ENCODE measurements at regions not wholly inside any gene's neighbourhood (a gene's known extent, or its start where the extent isn't known, plus 50 kb on each side); places are given as distances from the start of the nearest gene placed in this dataset.

DNA sequence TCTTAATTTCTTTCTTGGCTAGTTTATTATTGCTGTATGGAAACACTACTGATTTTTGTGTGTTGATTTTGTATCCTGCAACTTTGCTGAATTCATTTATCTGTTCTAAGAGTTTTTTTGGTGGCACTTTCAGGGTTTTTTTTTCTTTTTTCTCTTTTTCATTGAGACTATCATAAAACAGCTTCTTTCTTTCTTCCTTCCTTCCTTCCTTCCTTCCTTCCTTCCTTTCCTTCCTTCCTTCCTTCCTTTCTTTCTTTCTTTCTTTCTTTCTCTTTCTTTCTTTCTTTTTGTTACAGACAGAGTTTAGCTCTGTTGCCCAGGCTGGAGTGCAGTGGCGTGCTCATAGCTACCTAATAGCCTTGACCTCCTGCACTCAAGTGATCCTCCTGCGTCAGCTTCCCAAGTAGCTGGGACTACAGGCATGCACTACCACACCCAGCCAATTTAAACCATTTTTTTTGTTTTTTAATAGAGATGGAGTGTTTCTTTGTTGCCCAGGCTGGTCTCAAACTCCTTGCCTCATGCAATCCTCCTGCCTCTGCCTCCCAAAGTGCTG is 72.3 kb downstream of the ZNF503 start:
- H3K9me3 Mint-ChIP-seq: no peaks in the 10 kb centered on the region
- Histone ChIP-seq H3K27ac (ENCODE audit: low read depth in 1 of 2, low read length in 2 of 2) (no peak overlapping the region), H3K4me3 (ENCODE audit: low read length) (no peak overlapping the region), H3K36me3 (ENCODE audit: insufficient read depth, low read length) (no peaks in the 10 kb centered on the region), H3K27me3 (ENCODE audit: control insufficient read depth in 1 of 2, insufficient read depth in 2 of 2, low read length in 2 of 2) (no peaks in the 10 kb centered on the region), H3K9me3 (ENCODE audit: control insufficient read depth in 1 of 2, insufficient read depth in 1 of 2, low read length in 2 of 2) (no peaks in the 10 kb centered on the region), H3K4me1 (ENCODE audit: insufficient read depth, low read length) (no peaks in the 10 kb centered on the region)
- intact Hi-C loops (cut with DNase I, micrococcal nuclease): no loop called here
- no peaks in the 10 kb centered on the region for H3K36me3 Mint-ChIP-seq (ENCODE audit: low read depth)
- TF ChIP-seq, protein P1, sequence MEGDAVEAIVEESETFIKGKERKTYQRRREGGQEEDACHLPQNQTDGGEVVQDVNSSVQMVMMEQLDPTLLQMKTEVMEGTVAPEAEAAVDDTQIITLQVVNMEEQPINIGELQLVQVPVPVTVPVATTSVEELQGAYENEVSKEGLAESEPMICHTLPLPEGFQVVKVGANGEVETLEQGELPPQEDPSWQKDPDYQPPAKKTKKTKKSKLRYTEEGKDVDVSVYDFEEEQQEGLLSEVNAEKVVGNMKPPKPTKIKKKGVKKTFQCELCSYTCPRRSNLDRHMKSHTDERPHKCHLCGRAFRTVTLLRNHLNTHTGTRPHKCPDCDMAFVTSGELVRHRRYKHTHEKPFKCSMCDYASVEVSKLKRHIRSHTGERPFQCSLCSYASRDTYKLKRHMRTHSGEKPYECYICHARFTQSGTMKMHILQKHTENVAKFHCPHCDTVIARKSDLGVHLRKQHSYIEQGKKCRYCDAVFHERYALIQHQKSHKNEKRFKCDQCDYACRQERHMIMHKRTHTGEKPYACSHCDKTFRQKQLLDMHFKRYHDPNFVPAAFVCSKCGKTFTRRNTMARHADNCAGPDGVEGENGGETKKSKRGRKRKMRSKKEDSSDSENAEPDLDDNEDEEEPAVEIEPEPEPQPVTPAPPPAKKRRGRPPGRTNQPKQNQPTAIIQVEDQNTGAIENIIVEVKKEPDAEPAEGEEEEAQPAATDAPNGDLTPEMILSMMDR (IDR thresholded peaks at IDR 0.05): no peak
- peaks cover 24% of the 10 kb centered on the region for H3K27me3 Mint-ChIP-seq
- no peak overlapping the region for H3K4me3 Mint-ChIP-seq
- ChIA-PET CTCF (no interaction called here), POLR2A (no interaction called here)
- H3K27ac Mint-ChIP-seq: no peak overlapping the region
- no peaks in the 10 kb centered on the region for H3K4me1 Mint-ChIP-seq (ENCODE audit: low read depth)
- no peak for ATAC-seq (ENCODE audit: poor library complexity)
- DNase-seq: no peak

DNA sequence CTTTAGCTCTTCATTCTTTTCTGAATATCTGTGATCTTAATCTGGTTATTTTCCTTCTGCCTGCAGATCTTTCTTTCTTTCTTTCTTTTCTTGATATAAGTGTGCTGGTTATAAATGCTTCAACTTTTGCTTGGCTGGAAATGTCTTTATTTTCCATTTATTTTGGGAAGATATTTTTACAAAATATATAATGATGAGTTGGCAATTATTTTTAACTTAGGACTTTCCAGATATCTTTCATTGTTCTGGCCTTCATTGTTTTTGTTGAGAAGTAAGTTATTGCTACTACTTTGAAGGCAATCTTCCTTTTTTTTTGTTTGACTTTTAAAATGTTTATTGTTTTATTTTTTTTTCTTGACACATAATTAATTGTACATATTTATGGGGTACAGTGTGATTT is 75.3 kb downstream of the ZNF503 start:
- no peaks in the 10 kb centered on the region for H3K36me3 Mint-ChIP-seq (ENCODE audit: low read depth)
- ChIA-PET CTCF (no interaction called here), POLR2A (no interaction called here)
- no peak overlapping the region for H3K27ac Mint-ChIP-seq
- no peak overlapping the region for H3K4me3 Mint-ChIP-seq
- ATAC-seq (ENCODE audit: poor library complexity) (no peak), DNase-seq (no peak)
- no peak overlapping the region for H3K4me3 ChIP-seq (ENCODE audit: low read length)
- no peaks in the 10 kb centered on the region for H3K4me1 ChIP-seq (ENCODE audit: insufficient read depth, low read length)
- H3K36me3 ChIP-seq (ENCODE audit: insufficient read depth, low read length): no peaks in the 10 kb centered on the region
- H3K27me3 ChIP-seq (ENCODE audit: control insufficient read depth in 1 of 2, insufficient read depth in 2 of 2, low read length in 2 of 2): no peaks in the 10 kb centered on the region
- TF ChIP-seq, protein P1 (IDR thresholded peaks at IDR 0.05): no peak
- H3K9me3 Mint-ChIP-seq: peaks cover 7% of the 10 kb centered on the region
- peaks cover 16% of the 10 kb centered on the region for H3K27me3 Mint-ChIP-seq
- intact Hi-C loops (cut with DNase I, micrococcal nuclease): no loop called here
- no peaks in the 10 kb centered on the region for H3K4me1 Mint-ChIP-seq (ENCODE audit: low read depth)
- H3K27ac ChIP-seq (ENCODE audit: low read depth in 1 of 2, low read length in 2 of 2): no peak overlapping the region
- H3K9me3 ChIP-seq (ENCODE audit: control insufficient read depth in 1 of 2, insufficient read depth in 1 of 2, low read length in 2 of 2): peaks cover 9 to 12% of the 10 kb centered on the region in 2 experiments

DNA sequence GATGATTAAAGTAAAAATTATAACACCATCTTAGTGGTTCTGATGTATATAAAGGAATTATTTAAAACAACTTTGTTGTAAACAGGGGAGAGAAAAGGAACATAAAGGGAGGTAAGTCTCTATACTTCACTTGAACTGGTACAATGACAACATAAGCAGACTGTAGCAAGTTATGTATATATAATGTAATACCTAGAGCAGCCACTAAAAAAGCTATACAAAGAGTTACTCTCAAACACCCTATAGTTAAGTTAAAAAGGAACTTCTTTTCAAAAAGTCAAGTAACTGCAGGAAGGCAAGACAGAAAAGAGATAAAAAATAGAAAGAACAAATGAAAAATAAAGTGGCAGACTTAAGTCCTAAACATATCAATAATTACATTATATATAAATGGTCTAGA is 82.3 kb downstream of the ZNF503 start:
- DNase-seq (no peak), ATAC-seq (ENCODE audit: poor library complexity) (no peak)
- Mint-ChIP-seq H3K4me3 (no peak overlapping the region), H3K36me3 (ENCODE audit: low read depth) (peaks cover 5% of the 10 kb centered on the region), H3K4me1 (ENCODE audit: low read depth) (no peaks in the 10 kb centered on the region), H3K27ac (no peak overlapping the region), H3K9me3 (peaks cover 19% of the 10 kb centered on the region), H3K27me3 (peaks cover 15% of the 10 kb centered on the region)
- POLR2A ChIA-PET: no interaction called here
- Histone ChIP-seq H3K4me3 (ENCODE audit: low read length) (no peak overlapping the region), H3K27me3 (ENCODE audit: control insufficient read depth in 1 of 2, insufficient read depth in 2 of 2, low read length in 2 of 2) (no peaks in the 10 kb centered on the region), H3K9me3 (ENCODE audit: control insufficient read depth in 1 of 2, insufficient read depth in 1 of 2, low read length in 2 of 2) (peaks cover 21 to 33% of the 10 kb centered on the region in 2 experiments), H3K4me1 (ENCODE audit: insufficient read depth, low read length) (no peaks in the 10 kb centered on the region), H3K27ac (ENCODE audit: low read depth in 1 of 2, low read length in 2 of 2) (no peak overlapping the region), H3K36me3 (ENCODE audit: insufficient read depth, low read length) (no peaks in the 10 kb centered on the region)
- CTCF ChIA-PET: no interaction called here
- TF ChIP-seq, protein P1 (IDR thresholded peaks at IDR 0.05): no peak
- intact Hi-C loops (cut with DNase I, micrococcal nuclease): no loop called here
